ENCODE measurements at regions not wholly inside any gene's neighbourhood (a gene's known extent, or its start where the extent isn't known, plus 50 kb on each side); places are given as distances from the start of the nearest gene placed in this dataset.
A peak's percentile ranks its signal among the peaks of the same experiment; 100 is the strongest.

DNA sequence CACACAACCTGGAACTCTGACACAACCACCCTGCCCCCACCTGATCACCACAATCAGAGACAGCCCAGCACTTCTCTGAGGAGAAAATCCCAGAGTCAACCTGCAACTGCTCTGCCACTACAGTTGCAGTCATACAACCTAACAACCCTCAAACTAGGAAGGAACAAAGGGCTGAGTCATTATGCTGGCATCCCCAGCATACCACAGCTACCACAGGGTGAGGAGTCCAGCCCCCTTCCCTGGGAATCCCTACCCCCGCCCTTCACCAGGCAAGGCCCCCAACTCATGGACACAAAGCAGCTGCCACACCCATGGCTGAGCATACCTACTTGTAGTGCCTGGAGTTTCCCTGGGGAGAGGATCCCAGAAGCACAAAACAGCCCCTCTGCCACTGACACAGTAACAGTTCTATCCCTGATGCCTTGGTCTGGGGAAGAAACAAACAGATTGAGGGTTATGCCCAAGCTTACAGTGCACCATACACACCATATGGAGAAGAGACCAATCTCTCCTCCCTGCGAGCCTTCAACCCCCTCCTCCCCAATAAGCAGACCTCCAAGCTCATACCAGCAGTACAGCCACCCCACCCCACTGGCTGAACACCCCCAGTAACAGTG lies 68.5 kb upstream of the C11orf58 start:
- Histone ChIP-seq H3K9me3 (ENCODE audit: control insufficient read depth, insufficient read depth, low read depth, low read length) (no peaks in the 10 kb centered on the region), H3K36me3 (ENCODE audit: control insufficient read depth in 2 of 2, insufficient read depth in 1 of 2, low read length in 2 of 2) (no peaks in the 10 kb centered on the region), H3K4me1 (ENCODE audit: control insufficient read depth, insufficient read depth, low read length) (no peaks in the 10 kb centered on the region), H3K4me3 (ENCODE audit: low read depth, low read length) (no peak overlapping the region), H3K27ac (ENCODE audit: extremely low read depth, low read depth, low read length) (no peak overlapping the region)
- ChIA-PET POLR2A (interaction anchor here (0.6 to 0.8 kb wide), 2 partner anchors 8 to 158 kb away, joined by 3 to 4 read pairs; no protein-coding TSS in a partner anchor), CTCF (no interaction called here)
- no peak for TF ChIP-seq ZNF23 (tag by site-specific recombination; IDR thresholded peaks at IDR 0.05; ENCODE audit: borderline replicate concordance)
- TF ChIP-seq ZNF830 (tag by site-specific recombination; IDR thresholded peaks at IDR 0.05; ENCODE audit: low read depth): no peak

- Histone ChIP-seq H3K4me1 (ENCODE audit: control insufficient read depth, insufficient read depth, low read length) (no peaks in the 10 kb centered on the region), H3K4me3 (ENCODE audit: low read depth, low read length) (no peak overlapping the region; the same call in 1 of the 2 replicates), H3K9me3 (ENCODE audit: control insufficient read depth, insufficient read depth, low read depth, low read length) (no peaks in the 10 kb centered on the region), H3K27ac (ENCODE audit: extremely low read depth, low read depth, low read length) (no peak overlapping the region), H3K36me3 (ENCODE audit: control insufficient read depth in 2 of 2, insufficient read depth in 1 of 2, low read length in 2 of 2) (no peaks in the 10 kb centered on the region)
- POLR2A ChIA-PET: no interaction called here
- CTCF ChIA-PET: interaction anchor here (0.6 to 2.6 kb wide), 13 partner anchors 12 to 1263 kb away, joined by 3 to 11 read pairs (median 4); no protein-coding TSS in a partner anchor
- TF ChIP-seq ZNF654 (tag by site-specific recombination; IDR thresholded peaks at IDR 0.05; ENCODE audit: low read depth) (peak; percentile 47), ZNF677 (tag by site-specific recombination; IDR thresholded peaks at IDR 0.05) (no peak)
Observed at GRCh38 chr11:16632295-16633200, 105.9 kb upstream of the C11orf58 start.

- Histone ChIP-seq H3K36me3 (ENCODE audit: control insufficient read depth in 2 of 2, insufficient read depth in 1 of 2, low read length in 2 of 2) (no peaks in the 10 kb centered on the region), H3K4me3 (ENCODE audit: low read depth, low read length) (no peak overlapping the region)
- POLR2A ChIA-PET: no interaction called here
Observed at GRCh38 chr11:16630651-16631050, 107.8 kb upstream of the C11orf58 start.

More at GRCh38 chr11:16630651-16631050, 107.8 kb upstream of the C11orf58 start:
- Histone ChIP-seq H3K27ac (ENCODE audit: extremely low read depth, low read depth, low read length) (no peak overlapping the region), H3K9me3 (ENCODE audit: control insufficient read depth, insufficient read depth, low read depth, low read length) (no peaks in the 10 kb centered on the region), H3K4me1 (ENCODE audit: control insufficient read depth, insufficient read depth, low read length) (no peaks in the 10 kb centered on the region)
- CTCF ChIA-PET: interaction anchor here (1.1 kb wide), 1 partner anchor 17 kb away, joined by 3 read pairs; no protein-coding TSS in a partner anchor
- TF ChIP-seq ZXDB (tag by site-specific recombination; IDR thresholded peaks at IDR 0.05) (no peak), ZNF580 (tag by site-specific recombination; IDR thresholded peaks at IDR 0.05) (no peak), ZNF501 (tag by site-specific recombination; IDR thresholded peaks at IDR 0.05) (no peak), ZSCAN30 (tag by site-specific recombination; IDR thresholded peaks at IDR 0.05) (no peak), ZNF701 (tag by site-specific recombination; IDR thresholded peaks at IDR 0.05) (no peak), ELK4 (IDR thresholded peaks at IDR 0.05; ENCODE audit: borderline replicate concordance, low read depth, low read length) (no peak), PRDM1 (tag by site-specific recombination; IDR thresholded peaks at IDR 0.05) (no peak), ZNF544 (tag by site-specific recombination; IDR thresholded peaks at IDR 0.05) (no peak), OVOL3 (tag by site-specific recombination; IDR thresholded peaks at IDR 0.05) (no peak), ZNF157 (tag by site-specific recombination; IDR thresholded peaks at IDR 0.05) (no peak)
- TF ChIP-seq, protein P1, sequence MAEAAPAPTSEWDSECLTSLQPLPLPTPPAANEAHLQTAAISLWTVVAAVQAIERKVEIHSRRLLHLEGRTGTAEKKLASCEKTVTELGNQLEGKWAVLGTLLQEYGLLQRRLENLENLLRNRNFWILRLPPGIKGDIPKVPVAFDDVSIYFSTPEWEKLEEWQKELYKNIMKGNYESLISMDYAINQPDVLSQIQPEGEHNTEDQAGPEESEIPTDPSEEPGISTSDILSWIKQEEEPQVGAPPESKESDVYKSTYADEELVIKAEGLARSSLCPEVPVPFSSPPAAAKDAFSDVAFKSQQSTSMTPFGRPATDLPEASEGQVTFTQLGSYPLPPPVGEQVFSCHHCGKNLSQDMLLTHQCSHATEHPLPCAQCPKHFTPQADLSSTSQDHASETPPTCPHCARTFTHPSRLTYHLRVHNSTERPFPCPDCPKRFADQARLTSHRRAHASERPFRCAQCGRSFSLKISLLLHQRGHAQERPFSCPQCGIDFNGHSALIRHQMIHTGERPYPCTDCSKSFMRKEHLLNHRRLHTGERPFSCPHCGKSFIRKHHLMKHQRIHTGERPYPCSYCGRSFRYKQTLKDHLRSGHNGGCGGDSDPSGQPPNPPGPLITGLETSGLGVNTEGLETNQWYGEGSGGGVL (tag by site-specific recombination; IDR thresholded peaks at IDR 0.05): no peak
